GM18505 (cell line): ENCODE measurements at regions not wholly inside any gene's neighbourhood (a gene's known extent, or its start where the extent isn't known, plus 50 kb on each side); places are given as distances from the start of the nearest gene placed in this dataset.

ENCODE experiments used
- ATAC-seq: cut with Tn5 transposase; IDR thresholded peaks from one replicate; pipeline ENCODE4 v1.9.1; 2021; ENCODE audit not compliant: unreplicated experiment
- POLR2A ChIP-seq: IDR thresholded peaks from 4 replicates; pipeline ENCODE4 v1.6.1; 2011; ENCODE audit warnings: borderline replicate concordance; ENCODE audit not compliant: insufficient read depth, insufficient read length; ENCODE audit errors: extremely low read depth

DNA sequence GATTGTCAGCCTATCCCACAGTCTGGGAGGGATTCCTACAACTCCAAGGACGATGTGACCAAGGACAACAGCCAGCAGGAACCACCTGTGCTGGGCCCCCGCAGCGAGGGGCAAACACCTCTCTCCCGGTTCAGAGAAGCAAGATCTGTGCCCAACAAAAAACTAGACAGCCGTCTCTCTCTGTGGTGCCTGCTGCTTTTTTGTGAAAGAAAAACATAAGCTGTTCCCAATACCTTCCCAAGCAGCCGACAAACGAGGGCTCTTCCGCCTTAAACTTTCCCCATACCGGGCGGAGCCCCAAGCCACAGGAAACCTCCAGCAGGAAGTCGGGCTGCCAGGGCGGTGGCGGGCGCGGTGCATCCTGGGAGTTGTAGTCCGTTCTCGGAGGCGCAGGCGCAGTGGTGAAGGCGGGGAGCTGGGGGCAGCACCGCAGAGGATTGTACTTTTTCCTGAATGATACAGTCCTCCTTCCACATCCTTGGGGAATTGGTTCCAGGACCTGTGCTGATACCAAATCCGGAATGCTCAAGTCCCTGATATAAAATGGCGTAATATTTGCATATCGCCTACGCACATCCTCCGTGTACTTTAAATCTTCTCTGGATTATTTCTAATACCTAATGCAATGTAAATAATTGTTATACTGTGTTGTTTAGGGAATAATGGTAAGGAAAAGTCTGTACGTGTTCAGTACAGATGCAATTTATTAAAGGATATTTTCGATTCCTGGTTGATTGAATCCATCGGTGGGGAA is 63.1 kb upstream of the IRF2 start:
- ATAC-seq = peak; percentile 59
- peak; percentile 87 for TF ChIP-seq POLR2A

DNA sequence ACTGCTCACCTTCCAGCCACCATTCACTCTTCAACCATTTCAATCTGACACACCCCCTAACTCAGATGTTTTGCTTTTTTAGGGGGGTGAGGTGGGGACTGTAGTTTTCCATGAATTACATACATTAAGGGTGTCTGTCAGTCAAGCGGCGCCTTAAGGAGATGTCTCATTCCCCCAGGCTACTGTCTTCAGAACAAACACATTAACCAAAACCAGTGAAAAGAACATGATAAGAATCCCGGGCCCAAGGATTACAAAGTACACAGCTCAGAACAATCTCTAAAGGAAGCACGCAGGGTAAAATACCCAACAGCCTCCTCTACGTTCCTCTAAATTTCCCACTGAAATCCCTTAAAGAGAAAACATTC is 62.5 kb upstream of the IRF2 start:
- ATAC-seq = no peak

DNA sequence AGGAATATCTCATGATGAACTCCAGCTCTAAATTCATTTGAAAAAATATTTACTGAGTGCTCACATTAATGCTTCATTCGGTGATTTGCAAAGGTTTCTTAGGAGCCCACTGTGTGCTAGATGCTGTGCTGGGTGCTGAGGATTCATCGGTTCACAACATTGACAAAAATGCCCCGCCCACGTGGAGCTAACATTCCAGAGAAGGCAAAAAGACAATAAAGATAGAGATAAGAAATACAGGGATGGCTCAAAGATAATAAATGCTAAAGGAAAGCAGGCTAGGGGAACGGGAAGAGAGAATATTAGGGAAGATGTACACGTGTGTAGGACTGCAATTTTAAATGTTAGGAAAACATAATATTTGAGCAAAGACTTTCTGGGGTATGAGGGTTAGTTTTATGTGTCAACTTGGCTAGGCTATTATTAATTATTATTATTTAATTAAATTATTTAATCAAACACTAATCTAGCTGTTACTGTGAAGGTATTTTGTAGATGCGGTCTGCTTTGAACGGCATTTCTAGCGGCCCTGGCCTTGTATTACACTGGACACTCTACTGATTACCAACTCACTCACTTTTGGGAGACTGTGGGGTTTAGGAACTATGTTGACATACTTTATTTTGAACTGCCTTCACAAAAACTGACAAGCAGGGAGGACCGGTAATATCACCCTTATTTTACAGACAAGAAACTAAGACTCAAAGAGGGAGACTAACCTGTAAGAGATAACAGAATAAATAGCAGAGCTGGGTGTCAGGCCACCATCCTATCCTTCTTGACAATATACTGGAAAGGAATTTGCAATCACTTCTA is 61.9 kb upstream of the IRF2 start:
- no peak for ATAC-seq
- no peak for TF ChIP-seq POLR2A

More for the DNA sequence above, 62.5 kb upstream of the IRF2 start:
- no peak for TF ChIP-seq POLR2A

GRCh38 chr4:184534511-184535391 is 60.4 kb upstream of the IRF2 start:
- no peak for TF ChIP-seq POLR2A
- peak; percentile 51 for ATAC-seq

GRCh38 chr4:184533908-184534307 is 59.6 kb upstream of the IRF2 start:
- no peak for ATAC-seq
- no peak for TF ChIP-seq POLR2A

DNA sequence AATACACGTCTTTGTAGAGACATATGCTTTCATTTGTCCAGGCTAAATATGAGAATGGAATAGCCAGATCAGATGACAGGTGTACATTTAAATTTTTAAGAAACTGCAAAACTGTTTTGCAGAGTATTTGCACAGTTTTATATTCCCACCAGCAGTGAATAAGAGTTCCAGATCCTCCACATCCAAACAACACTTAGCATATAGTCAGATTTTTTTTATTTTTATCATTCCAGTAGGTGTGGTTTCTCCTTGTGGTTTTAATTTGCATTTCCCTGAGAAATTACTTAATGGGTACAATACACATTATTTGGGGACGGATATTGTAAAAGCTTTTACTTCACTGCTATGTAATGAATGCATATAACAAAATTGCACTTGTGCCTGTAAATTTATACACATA is 56.7 kb upstream of the IRF2 start:
- ATAC-seq = no peak
- TF ChIP-seq POLR2A = no peak

DNA sequence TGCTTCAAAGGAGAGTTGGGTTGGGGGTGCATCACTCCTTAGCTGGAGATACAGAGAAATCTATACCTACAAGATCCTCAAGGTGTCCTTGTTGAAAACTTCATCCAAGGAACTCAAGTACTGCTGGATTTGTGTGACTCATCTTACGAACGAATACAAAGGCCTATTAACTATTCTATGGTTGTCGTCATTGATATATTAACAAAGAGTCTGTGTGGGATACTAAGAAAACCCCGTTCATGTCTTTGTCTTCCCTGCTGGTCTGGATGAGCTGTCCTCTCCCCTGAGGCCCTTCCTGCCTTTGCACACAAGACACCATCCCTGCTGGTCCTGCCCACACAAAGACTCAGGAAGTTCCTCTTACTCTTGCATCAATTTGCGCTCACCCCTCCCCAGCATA is 54.9 kb upstream of the IRF2 start:
- TF ChIP-seq POLR2A = no peak

GRCh38 chr4:184528713-184529112 is 54.4 kb upstream of the IRF2 start:
- TF ChIP-seq POLR2A = no peak
- ATAC-seq = no peak

More for the DNA sequence above, 54.9 kb upstream of the IRF2 start:
- no peak for ATAC-seq

DNA sequence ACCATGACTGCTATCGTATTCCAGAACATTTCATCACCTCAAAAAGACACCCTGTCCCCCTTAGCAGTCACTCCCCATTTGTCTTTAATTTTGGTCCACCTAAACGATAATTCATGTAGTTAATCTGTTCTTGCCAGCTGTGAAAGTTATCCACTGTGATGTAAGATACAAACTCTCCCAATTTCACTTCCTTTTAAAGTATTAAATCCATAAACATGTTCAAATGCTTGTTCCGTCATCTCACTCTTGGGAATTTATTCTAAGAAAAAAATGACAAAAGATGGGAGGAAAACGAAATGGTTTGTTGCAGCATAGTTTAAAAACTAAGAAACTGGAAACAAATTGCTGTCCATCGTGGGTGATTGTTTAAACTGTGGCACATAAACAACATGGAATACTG is 53.7 kb upstream of the IRF2 start:
- TF ChIP-seq POLR2A = no peak

DNA sequence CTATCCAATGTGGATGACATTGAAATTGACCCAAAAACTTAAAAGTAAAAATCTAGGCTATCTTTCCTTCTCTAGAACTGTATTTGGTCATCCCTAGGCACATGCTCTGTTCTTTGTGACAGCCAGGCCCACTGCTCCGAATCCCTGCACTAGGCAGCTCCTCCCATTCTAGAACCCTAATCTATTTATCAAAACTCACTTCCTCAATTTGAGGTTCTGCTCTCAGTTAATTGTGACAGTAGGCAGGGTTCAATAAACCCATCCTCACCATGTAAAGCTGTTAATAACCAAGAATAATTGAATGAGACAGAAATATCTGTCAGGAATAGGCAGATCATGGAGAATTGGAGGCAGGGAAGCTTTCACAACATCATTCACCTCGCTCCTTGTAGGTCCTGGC is 51.9 kb upstream of the IRF2 start:
- ATAC-seq = no peak
- TF ChIP-seq POLR2A = no peak

More for the DNA sequence above, 53.7 kb upstream of the IRF2 start:
- no peak for ATAC-seq
